ENCODE measurements at regions not wholly inside any gene's neighbourhood (a gene's known extent, or its start where the extent isn't known, plus 50 kb on each side); places are given as distances from the start of the nearest gene placed in this dataset.

DNA sequence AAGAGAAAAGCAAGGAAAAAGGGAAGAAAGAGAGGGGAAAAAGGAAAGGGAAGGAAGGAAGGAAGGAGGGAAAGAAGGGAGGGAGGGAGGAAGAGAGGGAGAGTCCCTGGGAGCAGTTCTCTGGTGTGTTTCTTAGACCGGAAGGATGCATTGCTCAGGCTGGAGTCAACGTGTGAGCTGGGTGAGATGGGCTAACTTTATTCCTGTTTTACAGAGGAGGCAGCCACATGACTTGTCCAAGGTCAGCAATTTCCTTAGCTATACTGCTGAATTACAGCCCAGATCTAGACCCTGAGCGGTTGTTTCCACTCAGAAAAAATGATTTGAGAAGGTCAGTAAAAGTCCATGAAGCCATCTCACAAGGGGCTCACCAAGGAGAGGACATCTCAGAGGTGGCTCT is 86.6 kb upstream of the APCDD1 start:
- Histone ChIP-seq H3K9me3 (ENCODE audit: low read depth) (no peaks in the 10 kb centered on the region), H3K4me3 (no peak overlapping the region), H3K27me3 (no peaks in the 10 kb centered on the region), H3K4me1 (ENCODE audit: low read depth) (peaks cover 8% of the 10 kb centered on the region), H3K36me3 (no peaks in the 10 kb centered on the region), H3K27ac (no peak overlapping the region)
- TF ChIP-seq, protein P1, sequence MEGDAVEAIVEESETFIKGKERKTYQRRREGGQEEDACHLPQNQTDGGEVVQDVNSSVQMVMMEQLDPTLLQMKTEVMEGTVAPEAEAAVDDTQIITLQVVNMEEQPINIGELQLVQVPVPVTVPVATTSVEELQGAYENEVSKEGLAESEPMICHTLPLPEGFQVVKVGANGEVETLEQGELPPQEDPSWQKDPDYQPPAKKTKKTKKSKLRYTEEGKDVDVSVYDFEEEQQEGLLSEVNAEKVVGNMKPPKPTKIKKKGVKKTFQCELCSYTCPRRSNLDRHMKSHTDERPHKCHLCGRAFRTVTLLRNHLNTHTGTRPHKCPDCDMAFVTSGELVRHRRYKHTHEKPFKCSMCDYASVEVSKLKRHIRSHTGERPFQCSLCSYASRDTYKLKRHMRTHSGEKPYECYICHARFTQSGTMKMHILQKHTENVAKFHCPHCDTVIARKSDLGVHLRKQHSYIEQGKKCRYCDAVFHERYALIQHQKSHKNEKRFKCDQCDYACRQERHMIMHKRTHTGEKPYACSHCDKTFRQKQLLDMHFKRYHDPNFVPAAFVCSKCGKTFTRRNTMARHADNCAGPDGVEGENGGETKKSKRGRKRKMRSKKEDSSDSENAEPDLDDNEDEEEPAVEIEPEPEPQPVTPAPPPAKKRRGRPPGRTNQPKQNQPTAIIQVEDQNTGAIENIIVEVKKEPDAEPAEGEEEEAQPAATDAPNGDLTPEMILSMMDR (IDR thresholded peaks at IDR 0.05; ENCODE audit: low read depth, low read length): no peak
- DNase-seq (ENCODE audit: low read depth in 1 of 2, low spot score in 1 of 2): no peak

GRCh38 chr18:10368456-10369453 is 85.7 kb upstream of the APCDD1 start:
- Histone ChIP-seq H3K27ac (no peak overlapping the region), H3K4me1 (ENCODE audit: low read depth) (peaks cover 8% of the 10 kb centered on the region), H3K36me3 (no peaks in the 10 kb centered on the region), H3K4me3 (no peak overlapping the region), H3K9me3 (ENCODE audit: low read depth) (no peaks in the 10 kb centered on the region), H3K27me3 (no peaks in the 10 kb centered on the region)
- no peak for DNase-seq (ENCODE audit: low read depth in 1 of 2, low spot score in 1 of 2)
- TF ChIP-seq, protein P1 (IDR thresholded peaks at IDR 0.05; ENCODE audit: low read depth, low read length): no peak

DNA sequence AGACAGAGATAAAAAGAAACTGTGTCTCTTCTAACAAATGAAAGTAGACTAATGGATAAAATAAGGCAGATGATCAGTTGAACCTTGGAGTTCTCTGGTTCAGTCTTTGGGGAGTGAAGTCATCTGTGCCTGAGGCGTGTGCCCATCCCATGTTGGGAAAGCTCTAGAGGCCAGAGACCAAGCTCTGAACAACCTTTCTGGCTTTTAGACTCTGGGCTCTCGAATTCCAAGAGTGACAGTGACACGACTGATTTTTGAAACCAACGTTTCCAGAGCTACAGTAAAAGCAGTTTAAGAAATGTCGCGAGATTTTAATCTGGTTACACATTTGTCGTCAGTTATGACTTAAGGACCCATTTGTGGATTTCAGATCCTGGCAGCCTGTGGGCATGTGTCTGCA is 83.7 kb upstream of the APCDD1 start:
- H3K9me3 ChIP-seq (ENCODE audit: low read depth): no peaks in the 10 kb centered on the region
- TF ChIP-seq, protein P1 (IDR thresholded peaks at IDR 0.05; ENCODE audit: low read depth, low read length): no peak
- no peak overlapping the region for H3K27ac ChIP-seq

GRCh38 chr18:10371165-10371564 is 83.3 kb upstream of the APCDD1 start:
- H3K4me1 ChIP-seq (ENCODE audit: low read depth): peaks cover 8% of the 10 kb centered on the region
- no peaks in the 10 kb centered on the region for H3K36me3 ChIP-seq
- TF ChIP-seq, protein P1 (IDR thresholded peaks at IDR 0.05; ENCODE audit: low read depth, low read length): no peak

More for the DNA sequence above, 83.7 kb upstream of the APCDD1 start:
- H3K4me3 ChIP-seq: no peak overlapping the region
- no peaks in the 10 kb centered on the region for H3K36me3 ChIP-seq
- no peak for DNase-seq (ENCODE audit: low read depth in 1 of 2, low spot score in 1 of 2)
- H3K27me3 ChIP-seq: no peaks in the 10 kb centered on the region
- H3K4me1 ChIP-seq (ENCODE audit: low read depth): peaks cover 8% of the 10 kb centered on the region

GRCh38 chr18:10374195-10374594 is 80.2 kb upstream of the APCDD1 start:
- peaks cover 16% of the 10 kb centered on the region for H3K4me1 ChIP-seq (ENCODE audit: low read depth)
- H3K36me3 ChIP-seq: no peaks in the 10 kb centered on the region
- no peaks in the 10 kb centered on the region for H3K27me3 ChIP-seq
- no peak overlapping the region for H3K4me3 ChIP-seq
- TF ChIP-seq, protein P1 (IDR thresholded peaks at IDR 0.05; ENCODE audit: low read depth, low read length): no peak
- DNase-seq (ENCODE audit: low read depth in 1 of 2, low spot score in 1 of 2): no peak
- no peak overlapping the region for H3K27ac ChIP-seq
- no peaks in the 10 kb centered on the region for H3K9me3 ChIP-seq (ENCODE audit: low read depth)

More at GRCh38 chr18:10371165-10371564, 83.3 kb upstream of the APCDD1 start:
- DNase-seq (ENCODE audit: low read depth in 1 of 2, low spot score in 1 of 2): no peak
- no peak overlapping the region for H3K4me3 ChIP-seq
- H3K9me3 ChIP-seq (ENCODE audit: low read depth): no peaks in the 10 kb centered on the region
- no peaks in the 10 kb centered on the region for H3K27me3 ChIP-seq
- no peak overlapping the region for H3K27ac ChIP-seq

Measured in cardiac muscle cell (in vitro differentiated cells and primary cell).